GM19023 (cell line): ENCODE measurements at regions not wholly inside any gene's neighbourhood (a gene's known extent, or its start where the extent isn't known, plus 50 kb on each side); places are given as distances from the start of the nearest gene placed in this dataset.
"Not testable (repeated sequence)": the region's sequence is repeated elsewhere in the genome, so short reads cannot be mapped to it uniquely, and the experiment has no call there.

Source experiments
- ATAC-seq: cut with Tn5 transposase; IDR thresholded peaks from one replicate; pipeline ENCODE4 v1.9.1; 2021; ENCODE audit warnings: mild to moderate bottlenecking, moderate library complexity; ENCODE audit not compliant: unreplicated experiment

- not testable (repeated sequence) for ATAC-seq
Measured at GRCh38 chr13:109257761-109258157, 528.6 kb downstream of the IRS2 start.
